BJ (cell line): ENCODE measurements at regions not wholly inside any gene's neighbourhood (a gene's known extent, or its start where the extent isn't known, plus 50 kb on each side); places are given as distances from the start of the nearest gene placed in this dataset.

Source experiments
- CTCF ChIA-PET: fragments of 350-600 bp; formaldehyde crosslinking; extraction: SDS; loops from one replicate; lab custom pipeline; 2021; ENCODE audit warnings: antibody characterized with exemption, inconsistent platforms; lab: Yijun Ruan, JAX
- POLR2A ChIA-PET: fragments of 300-600 bp; sonication (Branson Sonifier 250); formaldehyde crosslinking; extraction: SDS; loops from one replicate; lab custom pipeline; 2021; ENCODE audit warnings: antibody characterized with exemption; lab: Charles Lee
- DNase-seq: peaks from one replicate; pipeline ENCODE4 v3.0.0-alpha.2; 2011; ENCODE audit warnings: low read depth
- H3K27me3 ChIP-seq: 2 replicates; pipeline ENCODE4 v1.6.0; 2011; ENCODE audit warnings: low read length; ENCODE audit not compliant: control insufficient read depth, insufficient read depth
- H3K36me3 ChIP-seq: 2 replicates; pipeline ENCODE4 v1.5.1; 2011; ENCODE audit warnings: low read length; ENCODE audit not compliant: control insufficient read depth, insufficient read depth
- H3K4me3 ChIP-seq: 2 replicates; pipeline ENCODE4 v1.5.1; 2011; ENCODE audit warnings: low read depth, mild to moderate bottlenecking, control low read depth, low read length
- TF ChIP-seq, protein P1 (sequence below): IDR thresholded peaks from 2 replicates; pipeline ENCODE4 v1.5.1; 2011; ENCODE audit warnings: low read depth, mild to moderate bottlenecking, control low read depth, inconsistent platforms, low read length, moderate library complexity; ENCODE audit not compliant: insufficient read depth

DNA sequence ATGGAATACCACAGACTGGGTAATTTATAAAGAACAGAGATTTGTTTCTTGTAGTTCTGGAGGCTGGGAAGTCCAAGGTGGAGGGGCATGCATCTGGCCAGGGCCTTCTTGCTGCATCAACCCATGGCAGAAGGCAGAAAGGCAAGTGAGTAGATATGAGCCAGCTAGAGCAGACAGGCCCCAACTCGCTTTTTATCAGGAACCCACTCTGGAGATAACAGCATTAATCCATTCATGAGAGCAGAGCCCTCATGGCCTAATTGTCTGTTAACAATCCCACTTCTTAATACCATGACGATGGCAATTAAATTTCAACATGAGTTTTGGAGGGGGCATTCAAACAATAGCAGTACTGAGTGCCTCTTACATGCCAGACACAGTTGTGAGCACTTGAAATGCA lies 87.2 kb upstream of the SOX13 start:
- CTCF ChIA-PET = no interaction called here
- TF ChIP-seq, protein P1, sequence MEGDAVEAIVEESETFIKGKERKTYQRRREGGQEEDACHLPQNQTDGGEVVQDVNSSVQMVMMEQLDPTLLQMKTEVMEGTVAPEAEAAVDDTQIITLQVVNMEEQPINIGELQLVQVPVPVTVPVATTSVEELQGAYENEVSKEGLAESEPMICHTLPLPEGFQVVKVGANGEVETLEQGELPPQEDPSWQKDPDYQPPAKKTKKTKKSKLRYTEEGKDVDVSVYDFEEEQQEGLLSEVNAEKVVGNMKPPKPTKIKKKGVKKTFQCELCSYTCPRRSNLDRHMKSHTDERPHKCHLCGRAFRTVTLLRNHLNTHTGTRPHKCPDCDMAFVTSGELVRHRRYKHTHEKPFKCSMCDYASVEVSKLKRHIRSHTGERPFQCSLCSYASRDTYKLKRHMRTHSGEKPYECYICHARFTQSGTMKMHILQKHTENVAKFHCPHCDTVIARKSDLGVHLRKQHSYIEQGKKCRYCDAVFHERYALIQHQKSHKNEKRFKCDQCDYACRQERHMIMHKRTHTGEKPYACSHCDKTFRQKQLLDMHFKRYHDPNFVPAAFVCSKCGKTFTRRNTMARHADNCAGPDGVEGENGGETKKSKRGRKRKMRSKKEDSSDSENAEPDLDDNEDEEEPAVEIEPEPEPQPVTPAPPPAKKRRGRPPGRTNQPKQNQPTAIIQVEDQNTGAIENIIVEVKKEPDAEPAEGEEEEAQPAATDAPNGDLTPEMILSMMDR = no peak
- POLR2A ChIA-PET = no interaction called here
- DNase-seq = no peak
- H3K27me3 ChIP-seq = 0 out of 2 replicates have a peak, but pooled peaks cover 1% of the 10 kb centered on the region
- H3K36me3 ChIP-seq = no peaks in the 10 kb centered on the region
- H3K4me3 ChIP-seq = no peak overlapping the region

DNA sequence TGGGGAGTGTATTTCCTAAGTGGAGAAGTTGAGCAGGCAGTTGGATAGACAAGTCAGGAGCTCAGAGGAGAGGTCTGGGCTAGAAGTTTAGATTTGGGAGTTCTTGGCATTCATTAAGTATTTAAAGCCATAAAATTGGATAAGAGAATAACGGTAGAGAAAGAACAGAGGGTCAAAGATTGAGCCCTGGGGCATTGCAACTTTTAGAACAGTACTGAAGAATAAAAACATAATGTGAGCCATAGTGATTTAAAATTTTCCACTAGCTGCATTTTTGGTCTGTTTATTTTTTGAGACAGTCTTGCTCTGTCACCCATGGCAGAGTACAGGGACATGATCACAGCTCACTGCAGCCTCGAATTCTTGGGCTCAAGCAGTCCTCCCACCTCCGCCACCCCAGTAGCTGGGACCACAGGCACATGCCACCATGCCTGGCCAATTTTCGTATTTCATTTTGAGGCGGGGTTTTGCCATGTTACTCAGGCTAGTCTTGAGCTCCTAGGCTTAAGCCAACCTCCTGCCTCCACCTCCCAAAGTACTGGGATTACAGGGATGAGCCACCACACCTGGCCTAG lies 85.9 kb upstream of the SOX13 start:
- TF ChIP-seq, protein P1 = no peak
- H3K27me3 ChIP-seq = 0 out of 2 replicates have a peak, but pooled peaks cover 1% of the 10 kb centered on the region
- CTCF ChIA-PET = no interaction called here
- H3K36me3 ChIP-seq = no peaks in the 10 kb centered on the region
- DNase-seq = no peak
- H3K4me3 ChIP-seq = no peak overlapping the region
- POLR2A ChIA-PET = no interaction called here

DNA sequence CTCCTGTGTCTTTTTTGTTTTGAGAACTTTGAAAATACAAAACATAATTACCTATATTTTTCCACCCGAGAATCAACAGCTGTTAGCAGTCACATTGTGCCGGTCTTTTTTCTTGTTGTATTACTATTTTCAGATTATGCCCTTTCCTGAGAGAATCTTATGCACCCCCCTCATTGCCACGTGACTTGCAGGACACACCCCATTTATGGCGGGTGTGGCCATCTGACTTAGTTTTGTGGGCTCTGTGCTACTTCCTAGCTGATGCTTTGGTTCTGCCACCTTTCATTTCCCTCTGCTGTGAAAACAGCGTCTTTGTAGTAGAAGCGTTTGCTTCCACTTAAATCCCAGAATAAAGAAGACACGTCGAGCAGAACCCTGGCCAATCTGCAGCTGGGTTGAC lies 82.8 kb upstream of the SOX13 start:
- DNase-seq = no peak
- TF ChIP-seq, protein P1 = no peak
- Histone ChIP-seq H3K4me3 (no peak overlapping the region), H3K36me3 (no peaks in the 10 kb centered on the region), H3K27me3 (peaks cover 4% of the 10 kb centered on the region; the same call in 1 of the 2 replicates)
- CTCF ChIA-PET = no interaction called here
- POLR2A ChIA-PET = no interaction called here

DNA sequence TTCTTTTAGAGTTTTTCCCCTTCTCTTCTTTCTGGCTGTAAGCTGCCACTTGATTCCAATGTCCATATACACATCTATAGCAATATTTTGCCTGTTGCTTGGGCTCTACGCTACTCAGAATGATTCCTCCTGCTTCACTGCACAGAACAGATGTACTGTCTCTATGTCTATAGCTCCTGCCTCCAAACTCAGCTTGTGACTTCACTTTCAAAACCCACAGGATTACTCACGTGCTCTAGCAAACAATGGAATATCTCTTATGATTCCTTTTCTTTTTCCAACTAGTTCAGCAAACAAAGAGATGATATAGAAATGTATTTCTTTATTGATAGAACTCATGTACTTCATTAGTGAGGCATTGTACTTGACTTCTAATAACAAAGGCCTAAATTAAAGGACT lies 80.5 kb upstream of the SOX13 start:
- CTCF ChIA-PET = no interaction called here

DNA sequence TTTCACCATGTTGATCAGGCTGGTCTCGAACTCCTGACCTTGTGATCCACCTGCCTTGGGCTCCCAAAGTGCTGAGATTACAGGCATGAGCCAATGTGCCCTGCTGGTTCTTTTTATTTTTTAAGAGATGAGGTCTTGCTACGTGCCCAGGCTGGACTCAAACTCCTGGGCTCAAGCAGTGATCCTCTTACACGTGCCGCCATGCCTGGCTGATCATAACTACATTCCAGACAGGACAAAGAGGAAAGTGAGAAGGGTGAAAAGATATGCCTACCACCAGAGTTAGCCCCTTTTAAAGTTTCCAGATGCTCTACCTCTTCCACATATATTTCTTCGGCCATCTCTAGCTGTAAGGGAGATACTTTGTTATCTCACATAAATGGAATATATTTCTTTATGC lies 79.7 kb upstream of the SOX13 start:
- no peak for DNase-seq
- TF ChIP-seq, protein P1 = no peak
- Histone ChIP-seq H3K27me3 (peaks cover 8% of the 10 kb centered on the region), H3K4me3 (no peak overlapping the region), H3K36me3 (no peaks in the 10 kb centered on the region)
- POLR2A ChIA-PET = no interaction called here
- CTCF ChIA-PET = interaction anchor here (0.6 kb wide), 2 partner anchors 1202 to 1950 kb away, joined by 3 read pairs; no protein-coding TSS in a partner anchor

More for the DNA sequence above, 80.5 kb upstream of the SOX13 start:
- Histone ChIP-seq H3K36me3 (no peaks in the 10 kb centered on the region), H3K27me3 (peaks cover 8% of the 10 kb centered on the region), H3K4me3 (no peak overlapping the region)
- TF ChIP-seq, protein P1 = no peak
- DNase-seq = no peak
- POLR2A ChIA-PET = no interaction called here
